IPS-NIHi11 (cell line): ENCODE measurements at regions not wholly inside any gene's neighbourhood (a gene's known extent, or its start where the extent isn't known, plus 50 kb on each side); places are given as distances from the start of the nearest gene placed in this dataset.
"Not testable (repeated sequence)": the region's sequence is repeated elsewhere in the genome, so short reads cannot be mapped to it uniquely, and the experiment has no call there.

Experiments used
- DNase-seq: peaks from one replicate; pipeline ENCODE4 v3.0.0; 2012; ENCODE audit warnings: mixed read lengths, low spot score

DNA sequence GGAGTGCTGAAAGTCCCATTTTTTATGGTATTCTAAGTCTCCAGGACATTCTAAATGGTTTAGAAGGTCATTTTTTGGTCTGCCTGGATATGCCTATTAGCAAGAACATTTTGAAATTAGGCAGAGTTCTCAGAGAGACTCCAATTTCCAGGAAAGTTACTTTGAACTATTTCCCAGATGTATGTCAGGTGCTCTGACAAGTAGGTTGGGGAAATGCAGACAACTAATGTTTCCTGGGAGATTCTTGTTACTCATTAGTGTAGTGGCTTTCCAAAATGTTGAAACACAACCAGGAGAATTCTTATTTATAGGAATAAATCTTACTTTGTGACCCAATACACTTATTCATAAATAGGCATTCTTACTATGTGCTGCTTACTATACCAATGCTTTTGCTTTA is 268.4 kb downstream of the ZNF37A start:
- not testable (repeated sequence) for DNase-seq

DNA sequence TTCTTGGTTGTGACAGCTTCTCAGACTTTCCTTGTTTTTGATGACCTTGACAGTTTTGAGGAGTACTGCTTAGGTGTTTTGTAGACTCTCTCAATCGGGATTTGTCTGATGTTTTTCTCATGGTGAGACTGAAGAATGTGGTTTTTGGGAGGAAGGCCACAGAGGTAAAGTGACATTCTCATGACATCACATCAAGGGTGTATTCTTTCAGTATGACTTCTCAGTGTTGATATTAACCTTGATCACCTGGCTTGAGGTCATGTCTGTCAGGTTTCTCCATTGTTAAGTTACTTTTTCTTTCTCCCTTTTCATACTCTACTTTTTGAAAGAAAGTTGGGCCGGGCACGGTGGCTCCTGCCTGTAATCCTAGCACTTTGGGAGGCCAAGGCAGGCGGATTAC is 269.9 kb downstream of the ZNF37A start:
- not testable (repeated sequence) for DNase-seq

DNA sequence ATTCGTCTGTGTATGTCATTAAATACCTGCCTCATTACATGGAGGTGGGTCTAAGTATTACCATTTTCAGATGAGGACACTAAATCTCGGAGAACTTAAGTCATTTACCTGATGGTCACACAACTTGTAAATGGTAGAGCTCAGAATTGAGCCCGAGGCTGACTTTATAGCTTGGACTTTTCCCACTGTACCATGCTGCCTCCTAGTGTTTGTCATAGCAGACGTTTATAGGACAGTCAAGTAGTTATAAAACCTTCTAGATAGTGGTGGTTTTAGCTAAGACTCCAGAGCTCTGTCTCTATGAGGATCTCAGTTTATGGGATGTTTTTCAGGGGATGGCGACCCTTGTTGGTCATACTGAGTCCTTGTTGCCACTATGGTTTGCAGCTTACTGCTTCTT is 271.8 kb downstream of the ZNF37A start:
- not testable (repeated sequence) for DNase-seq

DNA sequence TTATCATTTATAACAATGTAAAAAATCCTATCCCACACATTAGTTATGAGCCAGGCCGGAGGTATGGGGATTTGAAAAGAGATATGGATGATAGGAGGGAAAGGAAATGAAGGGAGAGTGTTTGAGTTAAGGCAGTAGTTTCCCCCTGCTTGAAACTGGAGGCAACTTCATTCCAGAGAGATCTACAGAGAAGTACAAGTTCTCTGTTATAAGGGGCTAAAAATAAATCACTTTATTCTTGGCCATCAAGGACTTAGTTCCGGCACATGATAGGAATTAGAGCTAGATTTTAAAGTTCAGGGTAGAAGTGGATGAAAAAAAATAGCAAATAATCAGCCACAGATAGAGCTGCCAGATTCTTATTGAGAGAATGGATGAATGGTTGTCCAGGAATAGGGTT is 289.7 kb downstream of the ZNF37A start:
- DNase-seq: not testable (repeated sequence)

DNA sequence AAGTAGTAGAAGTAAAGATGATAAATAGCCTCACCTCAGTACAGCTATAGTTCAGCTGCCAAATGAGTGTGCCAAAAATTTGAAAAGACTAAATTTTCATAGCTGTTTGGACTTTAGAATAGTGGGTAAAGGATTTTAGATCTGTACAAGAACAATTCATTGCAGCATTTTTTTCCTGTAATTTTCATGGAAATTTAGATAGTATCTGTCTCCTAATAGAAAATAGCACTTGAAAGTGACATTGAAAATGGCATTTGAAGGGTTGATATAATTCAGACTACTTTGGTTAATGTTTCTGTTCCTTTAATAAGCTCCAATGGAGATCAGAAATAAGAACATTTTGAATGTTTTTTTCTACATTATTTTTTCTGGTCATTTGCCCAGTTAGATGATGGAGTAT is 292.7 kb downstream of the ZNF37A start:
- not testable (repeated sequence) for DNase-seq

DNA sequence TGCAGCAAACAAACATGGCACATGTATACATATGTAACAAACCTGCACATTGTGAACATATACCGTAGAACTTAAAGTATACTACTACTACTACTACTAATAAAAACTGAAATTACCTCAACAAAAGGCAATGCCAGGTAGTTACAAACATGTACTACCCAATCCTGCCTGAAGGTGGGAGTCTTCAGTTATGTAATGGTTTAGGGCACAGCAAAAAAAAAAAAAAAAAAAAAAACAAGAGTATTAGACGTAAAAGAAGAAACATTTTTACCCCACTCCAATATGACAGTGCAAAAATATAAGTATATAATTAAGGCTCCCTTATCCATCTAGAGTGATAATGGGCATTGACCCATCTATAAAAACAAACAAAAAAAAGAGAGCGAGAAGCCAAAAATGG is 296.6 kb downstream of the ZNF37A start:
- DNase-seq: not testable (repeated sequence)

DNA sequence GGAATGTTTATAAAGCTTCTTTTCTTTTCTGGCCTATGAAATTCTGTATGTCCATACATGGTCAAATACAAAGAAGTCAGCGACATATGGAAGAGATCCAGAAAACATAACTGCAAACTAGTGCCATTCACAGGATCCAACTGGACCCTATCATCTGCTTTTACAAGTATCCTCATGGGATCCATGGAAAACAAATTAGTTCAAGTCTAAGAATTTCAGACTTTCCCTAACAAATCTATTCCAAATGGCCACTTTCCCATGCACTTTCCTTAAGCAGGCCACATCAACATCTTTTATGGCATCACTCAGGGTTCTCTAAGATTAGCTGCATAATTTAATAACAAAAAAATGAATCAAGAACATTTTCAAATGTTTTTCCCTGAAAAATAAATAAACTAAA is 301.3 kb downstream of the ZNF37A start:
- not testable (repeated sequence) for DNase-seq

DNA sequence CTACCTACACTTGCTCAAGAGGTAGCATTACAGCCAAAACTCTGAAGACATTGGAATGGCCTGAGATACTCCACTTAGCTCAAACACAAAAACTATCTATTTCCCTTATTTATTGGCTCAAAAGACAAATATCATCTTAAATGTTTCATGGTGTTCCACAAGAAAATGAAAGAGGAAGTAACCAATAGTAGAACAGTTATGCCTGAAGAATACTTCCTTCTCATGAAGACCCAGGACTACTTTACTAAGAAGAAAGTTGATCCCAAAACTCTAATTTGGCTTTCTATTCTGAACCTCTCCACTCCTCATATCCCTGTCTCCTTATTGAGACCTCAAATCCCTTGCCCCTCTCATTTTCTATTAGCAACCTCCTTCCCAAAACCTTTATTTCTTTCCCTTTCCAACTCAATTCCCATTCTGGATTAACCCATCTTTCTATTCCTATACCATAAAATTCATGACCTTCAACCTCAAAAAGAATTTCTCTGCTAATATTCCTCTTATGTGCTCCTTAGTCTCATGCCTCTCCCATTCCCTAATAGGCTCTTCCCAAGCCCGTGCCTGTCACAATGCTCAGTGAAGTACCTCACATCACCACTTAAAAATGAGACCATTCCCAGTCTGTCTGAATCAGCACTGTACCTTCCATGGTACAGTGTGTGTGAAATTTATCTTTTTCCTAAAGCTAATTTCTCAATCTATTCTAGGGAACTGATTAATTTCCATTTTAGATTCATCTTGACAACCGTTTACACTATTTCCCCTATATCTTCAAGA is 302.2 kb downstream of the ZNF37A start:
- DNase-seq: not testable (repeated sequence)

DNA sequence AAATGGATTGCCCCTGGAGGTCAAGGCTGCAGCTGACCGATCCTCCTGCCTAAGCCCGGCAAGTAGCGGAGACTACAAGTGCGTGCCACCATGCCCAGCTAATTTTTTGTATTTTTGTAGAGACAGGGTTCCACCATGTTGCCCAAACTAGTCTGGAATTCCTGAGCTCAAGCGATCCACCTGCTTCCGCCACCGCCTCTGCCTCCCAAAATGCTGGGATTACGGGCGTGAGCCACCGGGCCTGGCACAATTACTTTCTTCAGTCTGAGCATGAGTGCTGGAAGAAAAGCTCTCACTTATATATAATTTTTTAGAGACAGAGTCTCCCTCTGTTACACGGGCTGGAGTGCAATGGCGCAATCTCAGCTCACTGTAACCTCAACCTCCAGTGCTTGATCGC is 307.4 kb downstream of the ZNF37A start:
- not testable (repeated sequence) for DNase-seq

DNA sequence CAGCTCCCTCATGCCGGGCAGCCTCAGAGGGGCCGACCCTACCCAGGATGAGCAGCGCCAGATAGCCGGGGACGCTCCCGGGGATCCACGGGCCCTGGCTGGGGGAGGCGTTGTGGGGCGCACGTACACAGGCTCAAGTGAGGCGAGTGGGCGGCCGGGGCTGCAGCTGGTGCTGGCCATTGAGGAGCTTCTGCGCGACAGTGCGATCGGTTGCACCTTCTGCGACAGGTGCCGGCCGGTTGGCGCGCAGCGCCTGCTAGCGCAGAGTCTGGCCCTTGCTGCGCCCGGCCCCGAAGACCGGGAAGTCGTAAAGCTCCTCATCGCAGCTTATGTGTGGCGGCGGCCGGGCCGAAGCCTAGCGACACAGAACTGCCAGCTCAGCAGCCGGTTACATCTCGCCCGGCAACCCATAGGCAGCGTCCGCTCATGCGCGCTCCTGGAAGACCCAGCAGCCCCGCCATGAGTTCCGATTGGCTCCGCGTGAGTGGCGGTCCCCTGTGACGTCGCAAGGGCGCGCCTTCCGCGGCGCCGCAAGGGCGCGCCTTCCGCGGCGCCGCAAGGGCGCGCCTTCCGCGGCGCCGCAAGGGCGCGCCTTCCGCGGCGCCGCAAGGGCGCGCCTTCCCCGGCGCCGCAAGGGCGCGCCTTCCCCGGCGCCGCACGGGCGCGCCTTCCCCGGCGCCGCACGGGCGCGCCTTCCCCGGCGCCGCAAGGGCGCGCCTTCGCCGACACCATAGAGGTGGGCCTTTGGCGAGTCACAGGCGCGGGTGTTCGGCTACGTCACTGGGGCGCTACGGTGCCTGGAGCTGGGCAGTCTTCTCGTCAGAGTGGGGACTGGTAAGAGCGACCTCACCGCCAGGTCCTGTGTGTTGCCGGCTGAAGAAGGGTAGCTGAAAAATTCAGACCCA is 308.6 kb downstream of the ZNF37A start:
- peak; percentile 41 for DNase-seq

DNA sequence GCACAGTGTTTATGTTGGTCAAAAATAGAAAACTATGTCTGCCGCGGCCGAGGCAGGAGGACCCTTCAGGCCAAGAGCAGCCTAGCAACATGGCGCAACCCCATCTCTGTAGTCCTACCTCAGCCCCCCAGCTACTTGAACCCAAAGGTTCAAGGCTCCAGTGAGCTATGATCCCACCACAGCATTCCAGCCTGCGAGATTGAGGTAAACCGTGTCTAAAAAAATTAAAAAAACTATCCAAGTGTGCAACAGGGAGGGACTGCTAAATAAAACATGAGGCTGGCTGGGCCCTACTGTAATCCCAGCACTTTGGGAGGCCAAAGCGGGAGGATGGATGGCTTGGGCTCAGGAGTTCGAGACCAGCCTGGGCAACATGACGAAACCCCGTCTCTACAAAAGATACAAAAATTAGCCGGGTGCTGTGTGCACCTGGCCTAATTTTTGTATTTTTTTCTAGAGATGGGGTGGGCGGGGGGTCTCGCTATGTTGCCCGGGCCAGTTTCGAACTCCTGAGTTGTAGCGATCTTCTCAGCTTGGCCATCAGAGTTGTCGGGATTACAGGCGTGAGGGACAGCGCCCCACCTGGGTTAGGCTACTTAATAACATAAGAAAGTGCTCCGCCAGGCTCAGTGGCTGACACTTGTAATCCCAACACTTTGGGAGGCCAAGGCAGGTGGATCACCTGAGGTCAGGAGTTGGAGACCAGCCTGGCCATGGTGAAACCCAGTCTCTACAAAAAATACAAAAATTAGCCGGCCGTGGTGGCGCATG is 309.4 kb downstream of the ZNF37A start:
- not testable (repeated sequence) for DNase-seq

DNA sequence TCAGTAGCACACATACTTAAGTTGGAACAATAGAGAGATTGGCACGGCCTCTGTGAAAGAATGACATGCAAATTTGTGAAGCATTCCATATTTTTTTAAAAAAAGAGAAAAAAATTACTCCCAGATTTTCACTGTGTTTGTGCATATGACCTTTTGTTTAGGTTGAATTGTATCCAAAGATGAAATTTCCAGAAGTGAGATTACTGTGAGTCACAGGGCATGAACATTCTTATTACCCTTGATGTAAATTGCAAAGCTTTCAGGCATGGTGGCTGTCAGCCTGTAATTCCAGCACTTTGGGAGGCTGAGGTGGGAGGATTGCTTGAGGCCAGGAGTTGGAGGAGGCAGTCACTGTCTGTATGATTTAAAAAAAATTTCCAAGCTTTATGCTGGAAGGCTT is 329.5 kb downstream of the ZNF37A start:
- not testable (repeated sequence) for DNase-seq

DNA sequence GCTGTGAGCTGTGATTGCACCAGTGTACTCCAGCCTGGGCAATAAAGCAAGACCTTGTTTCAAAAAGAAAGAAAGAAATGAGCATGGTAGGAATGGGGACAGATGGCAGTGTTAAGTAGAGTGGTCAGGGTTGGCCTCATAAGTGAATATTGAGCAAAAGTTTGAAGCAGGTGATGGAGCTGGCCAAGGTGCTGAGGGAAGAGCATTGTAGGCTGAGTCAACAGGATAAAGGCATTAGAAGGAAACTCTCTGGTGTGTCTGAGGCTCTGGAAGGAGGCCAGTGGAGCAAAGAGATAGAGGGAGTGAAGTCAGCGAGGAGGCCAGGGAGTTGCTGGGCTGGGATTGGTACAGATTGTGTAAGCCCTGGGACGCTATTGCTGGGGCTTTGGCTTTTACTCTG is 336.1 kb downstream of the ZNF37A start:
- not testable (repeated sequence) for DNase-seq

DNA sequence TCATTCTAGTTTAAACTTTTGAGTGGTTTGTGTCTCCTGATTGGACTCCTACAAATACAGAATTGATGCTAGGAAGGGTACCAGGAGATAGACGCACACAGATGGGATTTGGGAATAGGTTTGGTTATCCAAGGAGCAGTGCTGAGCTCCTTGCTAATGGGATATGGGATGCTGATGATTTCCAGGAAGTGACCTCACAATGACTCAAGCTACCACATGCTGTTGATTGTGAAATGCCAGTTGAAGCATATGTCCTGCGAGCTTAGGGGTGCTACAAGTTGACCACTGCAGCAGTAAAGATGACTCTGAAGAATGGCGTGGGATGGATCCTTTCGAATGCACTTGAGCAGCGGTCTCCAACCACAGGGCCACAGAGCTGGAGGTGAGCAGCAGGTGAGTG is 343.2 kb downstream of the ZNF37A start:
- not testable (repeated sequence) for DNase-seq

DNA sequence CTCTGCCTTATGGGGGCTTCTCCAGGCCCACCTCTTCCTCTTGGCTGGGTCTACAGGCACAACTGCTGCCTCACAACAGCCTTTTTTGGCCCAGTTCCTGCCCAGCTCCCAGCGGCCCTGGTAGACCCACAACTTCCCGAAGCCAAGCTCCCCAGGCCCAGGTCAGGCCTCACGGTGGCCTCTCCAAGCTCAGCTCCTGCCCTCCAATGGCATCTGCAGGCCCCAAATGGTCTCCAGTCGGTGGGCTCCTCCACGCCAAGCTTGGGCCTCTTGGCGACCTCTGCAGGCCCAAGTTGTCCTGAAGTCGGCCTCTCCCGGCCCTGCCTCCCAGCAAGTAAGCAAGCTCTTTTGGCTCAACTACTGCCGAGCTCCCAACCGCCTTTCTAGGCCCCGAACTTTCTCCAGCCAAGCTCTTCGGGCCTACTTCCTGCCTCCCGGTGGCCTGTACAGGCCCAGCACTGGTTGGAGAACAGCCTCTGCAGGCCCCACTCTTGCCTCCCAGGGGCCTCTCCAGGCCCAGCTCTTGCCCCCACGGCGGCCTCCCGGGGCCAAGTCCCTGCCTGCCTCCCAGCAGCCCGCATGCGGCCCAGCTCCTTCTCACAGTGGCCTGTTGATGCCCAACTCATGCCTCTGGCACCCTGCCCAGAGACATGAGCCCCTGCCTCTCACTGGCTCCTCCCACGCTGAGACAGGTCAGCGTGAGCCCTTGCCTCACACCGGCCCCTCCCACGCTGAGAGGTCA is 354.6 kb downstream of the ZNF37A start:
- not testable (repeated sequence) for DNase-seq

DNA sequence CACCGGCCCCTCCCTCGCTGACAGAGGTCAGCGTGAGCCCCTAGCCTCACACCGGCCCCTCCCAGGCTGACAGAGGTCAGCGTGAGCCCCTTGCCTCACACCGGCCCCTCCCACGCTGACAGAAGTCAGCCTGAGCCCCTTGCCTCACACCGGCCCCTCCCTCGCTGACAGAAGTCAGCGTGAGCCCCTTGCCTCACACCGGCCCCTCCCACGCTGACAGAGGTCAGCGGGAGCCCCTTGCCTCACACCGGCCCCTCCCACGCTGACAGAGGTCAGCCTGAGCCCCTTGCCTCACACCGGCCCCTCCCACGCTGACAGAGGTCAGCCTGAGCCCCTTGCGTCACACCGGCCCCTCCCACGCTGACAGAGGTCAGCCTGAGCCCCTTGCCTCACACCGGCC is 355.5 kb downstream of the ZNF37A start:
- DNase-seq: not testable (repeated sequence)

DNA sequence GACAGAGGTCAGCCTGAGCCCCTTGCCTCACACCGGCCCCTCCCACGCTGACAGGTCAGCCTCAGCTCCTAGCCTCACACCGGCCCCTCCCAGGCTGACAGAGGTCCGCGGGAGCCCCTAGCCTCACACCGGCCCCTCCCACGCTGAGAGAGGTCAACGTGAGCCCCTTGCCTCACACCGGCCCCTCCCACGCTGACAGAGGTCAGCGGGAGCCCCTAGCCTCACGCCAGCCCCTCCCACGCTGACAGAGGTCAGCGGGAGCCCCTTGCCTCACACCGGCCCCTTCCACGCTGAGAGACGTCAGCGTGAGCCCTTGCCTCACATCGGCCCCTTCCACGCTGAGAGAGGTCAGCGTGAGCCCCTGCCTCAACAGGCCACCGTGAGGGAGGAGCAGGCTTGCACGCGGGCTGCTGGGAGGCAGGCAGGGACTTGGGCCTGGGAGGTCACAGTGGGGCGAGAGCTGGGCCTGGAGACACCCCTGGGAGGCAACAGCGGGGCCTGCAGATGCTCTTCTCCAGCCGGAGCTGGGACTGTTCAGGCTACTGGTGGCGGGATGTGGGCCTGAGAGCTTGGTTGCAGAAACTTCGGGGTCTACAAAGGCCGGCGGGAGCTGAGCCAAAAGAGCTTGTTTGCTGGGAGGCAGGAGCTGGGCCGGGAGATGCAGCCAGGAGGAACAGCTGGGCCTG is 356.4 kb downstream of the ZNF37A start:
- not testable (repeated sequence) for DNase-seq

DNA sequence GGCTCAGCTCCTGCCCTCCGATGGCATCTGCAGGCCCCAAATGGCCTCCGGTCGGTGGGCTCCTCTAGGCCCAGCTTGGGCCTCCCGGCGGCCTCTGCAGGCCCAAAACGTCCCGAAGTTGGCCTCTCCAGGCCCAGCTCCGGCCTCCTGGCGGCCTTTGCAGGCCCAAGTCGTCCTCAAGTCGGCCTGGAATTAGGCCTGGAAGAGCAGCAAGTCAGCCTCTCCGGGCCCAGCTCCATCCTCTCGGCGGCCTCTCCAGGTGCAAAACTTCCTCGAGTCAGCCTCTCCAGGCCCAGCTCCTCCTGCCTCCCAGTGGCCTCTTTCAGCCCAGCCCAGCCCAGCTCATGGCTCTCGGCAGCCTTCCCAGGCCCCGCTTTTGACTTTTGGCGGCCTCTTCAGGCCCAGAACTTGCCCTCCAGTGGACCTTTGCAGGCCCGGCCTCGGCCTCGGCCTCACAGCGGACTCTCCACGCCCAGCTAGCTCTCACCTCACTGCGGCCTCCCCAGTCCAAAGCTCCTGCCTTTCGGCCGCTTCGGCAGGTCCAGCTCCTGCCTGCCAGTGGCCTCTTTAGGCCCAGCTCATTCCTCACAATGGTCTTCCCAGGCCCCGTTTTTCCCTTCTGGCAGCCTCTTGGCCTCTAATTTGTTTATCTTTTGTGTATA is 357.3 kb downstream of the ZNF37A start:
- not testable (repeated sequence) for DNase-seq
